ENCODE measurements at regions not wholly inside any gene's neighbourhood (a gene's known extent, or its start where the extent isn't known, plus 50 kb on each side); places are given as distances from the start of the nearest gene placed in this dataset.
A peak's percentile ranks its signal among the peaks of the same experiment; 100 is the strongest.

- DNase-seq: no peak
Observed at GRCh38 chr5:135216471-135217343, 182.3 kb downstream of the MACROH2A1 start.

GRCh38 chr5:135215617-135216470 lies 181.8 kb upstream of the PITX1 start:
- no peak for DNase-seq

GRCh38 chr5:135214897-135215616 lies 181.0 kb upstream of the PITX1 start:
- DNase-seq: no peak

- no peak for DNase-seq
Observed at GRCh38 chr5:135213466-135214239, 179.6 kb upstream of the PITX1 start.

GRCh38 chr5:135213027-135213386 lies 179.0 kb upstream of the PITX1 start:
- no peak for DNase-seq

GRCh38 chr5:135212361-135213026 lies 178.5 kb upstream of the PITX1 start:
- DNase-seq: no peak

- no peak for DNase-seq
Observed at GRCh38 chr5:135211791-135212190, 177.8 kb upstream of the PITX1 start.

GRCh38 chr5:135211083-135211790 lies 177.2 kb upstream of the PITX1 start:
- no peak for DNase-seq

- no peak for DNase-seq
Observed at GRCh38 chr5:135210286-135211055, 176.4 kb upstream of the PITX1 start.

GRCh38 chr5:135208903-135209721 lies 175.1 kb upstream of the PITX1 start:
- DNase-seq: peak; percentile 32

GRCh38 chr5:135208555-135208902 lies 174.5 kb upstream of the PITX1 start:
- no peak for DNase-seq

- no peak for DNase-seq
Observed at GRCh38 chr5:135207866-135208265, 173.8 kb upstream of the PITX1 start.

GRCh38 chr5:135206862-135207261 lies 172.8 kb upstream of the PITX1 start:
- DNase-seq: no peak

GRCh38 chr5:135205632-135206349 lies 171.8 kb upstream of the PITX1 start:
- DNase-seq: no peak

GRCh38 chr5:135204151-135204600 lies 170.1 kb upstream of the PITX1 start:
- no peak for DNase-seq

- no peak for DNase-seq
Observed at GRCh38 chr5:135203593-135204036, 169.6 kb upstream of the PITX1 start.

GRCh38 chr5:135203019-135203418 lies 169.0 kb upstream of the PITX1 start:
- no peak for DNase-seq

GRCh38 chr5:135199919-135200318 lies 165.9 kb upstream of the PITX1 start:
- no peak for DNase-seq

- DNase-seq: no peak
Observed at GRCh38 chr5:135196483-135196882, 162.5 kb upstream of the PITX1 start.

Measured in NCI-H1092 (cell line).